Hippocampal formation (tissue), 2 donors: ENCODE measurements at regions not wholly inside any gene's neighbourhood (a gene's known extent, or its start where the extent isn't known, plus 50 kb on each side); places are given as distances from the start of the nearest gene placed in this dataset.

Source experiments
- DNase-seq, 2 donors: peaks; one replicate each; lab custom pipeline; 2025; lab: John Stamatoyannopoulos, UW

GRCh38 chr13:73450583-73450982, 391.8 kb downstream of the KLF5 start:
- DNase-seq: no peak

DNA sequence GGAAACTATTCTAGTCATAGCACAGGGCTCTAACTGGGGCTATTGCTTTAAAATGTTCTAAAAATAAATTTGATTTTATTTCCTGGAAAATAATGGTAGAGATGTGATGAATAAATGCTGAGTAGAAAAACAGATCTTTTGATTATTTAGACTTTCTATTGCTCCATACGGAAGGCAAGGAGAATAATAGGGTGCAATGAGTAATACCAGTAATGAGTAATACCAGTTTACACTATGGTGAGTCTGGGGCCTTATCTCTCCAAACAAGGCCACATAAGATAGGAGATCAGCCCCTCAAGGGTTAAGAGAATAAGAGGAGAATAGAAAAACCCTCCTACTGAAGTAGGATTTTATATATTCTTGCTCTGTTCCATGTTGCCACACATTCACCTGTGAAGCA, 390.4 kb downstream of the KLF5 start:
- DNase-seq: no peak

- no peak for DNase-seq
Measured at GRCh38 chr13:73440296-73440895, 381.6 kb downstream of the KLF5 start.

- no peak for DNase-seq
Measured at GRCh38 chr13:73433890-73434289, 375.1 kb downstream of the KLF5 start.

DNA sequence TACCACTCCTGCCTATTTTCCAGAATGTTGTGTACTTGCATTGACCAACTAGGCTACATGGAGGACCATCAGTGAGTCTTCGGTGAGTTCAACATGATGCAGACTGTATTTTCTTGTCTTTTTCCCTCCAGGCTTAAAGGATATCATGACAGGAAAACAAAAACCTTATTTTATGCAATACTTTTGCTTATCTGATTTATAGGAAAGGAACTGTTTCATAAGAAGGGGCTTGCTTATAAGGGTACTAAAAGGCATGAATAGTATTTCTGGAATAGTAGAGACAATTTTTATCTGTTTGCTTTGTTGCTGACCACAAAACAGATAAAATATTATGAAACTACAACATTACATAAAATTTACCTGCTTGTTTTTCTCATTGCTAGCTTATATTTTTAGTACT, 374.7 kb downstream of the KLF5 start:
- DNase-seq: no peak

- no peak for DNase-seq
Measured at GRCh38 chr13:73429701-73430100, 370.9 kb downstream of the KLF5 start.

DNA sequence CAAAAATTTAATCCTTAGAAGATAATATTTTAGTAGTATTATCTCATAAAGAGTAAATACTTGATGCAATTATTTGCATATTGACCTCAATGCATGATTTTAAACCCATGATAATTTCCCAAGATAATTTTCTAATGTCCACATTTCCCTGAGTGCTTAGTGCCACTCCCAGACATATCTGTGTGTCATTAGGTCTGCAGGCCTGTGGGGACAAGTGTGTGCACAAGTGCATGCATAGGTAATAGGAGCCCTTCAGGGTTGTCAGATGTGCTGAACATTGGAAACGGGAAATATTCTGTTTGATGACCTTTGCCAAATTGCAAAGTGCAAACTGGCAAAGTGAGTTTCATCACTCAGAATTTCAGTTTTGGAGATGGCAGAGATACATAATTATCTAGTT, 369.9 kb downstream of the KLF5 start:
- DNase-seq: no peak

DNA sequence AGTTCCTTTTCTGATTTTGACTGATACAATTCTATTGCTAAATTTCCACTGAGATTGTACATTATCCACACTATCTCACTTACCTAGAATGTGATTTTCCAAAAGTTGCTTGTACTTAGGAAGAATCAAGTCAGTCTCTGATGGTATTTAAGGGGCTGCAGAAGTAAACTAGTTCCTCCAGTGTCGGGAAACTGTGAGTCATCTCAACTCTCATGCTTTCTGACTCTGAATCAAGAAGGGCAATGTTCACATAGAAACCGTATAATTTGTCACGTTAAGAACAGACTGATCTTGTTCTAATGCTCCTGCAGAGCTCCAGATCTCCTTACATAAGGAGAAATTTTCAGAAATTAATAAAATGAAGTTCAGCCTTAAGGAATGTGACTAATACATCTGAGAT, 369.3 kb downstream of the KLF5 start:
- no peak for DNase-seq

DNA sequence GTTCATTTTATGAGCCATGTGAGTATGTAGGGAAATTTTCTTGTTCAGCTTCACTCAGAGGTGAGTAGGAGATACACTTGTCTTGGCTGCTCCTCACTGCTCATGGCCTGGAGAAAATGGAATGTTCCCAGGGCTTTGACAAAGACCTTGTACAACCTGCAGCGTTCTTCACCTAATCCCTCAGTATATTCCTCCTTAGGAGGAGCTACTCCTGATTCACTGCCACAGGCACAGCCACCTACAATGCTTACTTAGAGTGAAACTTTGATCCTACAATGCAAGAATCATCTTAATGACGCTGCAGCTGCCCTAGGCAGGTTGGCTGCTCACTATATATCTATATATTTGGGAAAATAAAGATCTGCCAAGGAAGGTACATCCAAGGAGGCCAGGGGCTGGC, 364.2 kb downstream of the KLF5 start:
- no peak for DNase-seq

DNA sequence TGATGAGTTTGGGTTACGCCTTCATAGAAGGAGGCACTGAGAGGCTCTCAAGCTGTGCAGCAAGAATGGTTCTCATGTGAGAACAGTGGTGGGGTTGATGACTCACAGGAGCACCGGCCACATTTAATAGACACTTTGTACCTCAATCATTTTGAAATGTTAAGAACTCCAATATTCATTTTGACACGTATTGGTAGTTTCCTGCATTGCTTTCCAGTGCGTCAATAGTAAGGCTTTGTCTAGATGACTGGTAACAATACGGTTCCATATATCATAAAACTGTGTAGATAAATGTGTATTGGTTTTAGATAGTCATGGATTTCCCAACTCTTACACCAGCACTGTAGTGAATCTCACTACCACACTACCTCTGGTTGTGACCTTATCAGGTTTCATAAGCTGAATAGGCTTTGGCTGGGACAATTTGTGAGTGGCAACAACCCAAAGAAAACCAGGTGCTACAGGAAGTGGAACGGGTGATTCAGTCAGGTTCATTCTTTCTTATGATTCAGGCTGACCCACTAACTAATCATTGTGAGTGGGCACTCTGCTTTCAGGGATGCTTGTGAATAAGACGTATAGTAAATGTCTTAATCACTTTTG, 362.6 kb downstream of the KLF5 start:
- no peak for DNase-seq

DNA sequence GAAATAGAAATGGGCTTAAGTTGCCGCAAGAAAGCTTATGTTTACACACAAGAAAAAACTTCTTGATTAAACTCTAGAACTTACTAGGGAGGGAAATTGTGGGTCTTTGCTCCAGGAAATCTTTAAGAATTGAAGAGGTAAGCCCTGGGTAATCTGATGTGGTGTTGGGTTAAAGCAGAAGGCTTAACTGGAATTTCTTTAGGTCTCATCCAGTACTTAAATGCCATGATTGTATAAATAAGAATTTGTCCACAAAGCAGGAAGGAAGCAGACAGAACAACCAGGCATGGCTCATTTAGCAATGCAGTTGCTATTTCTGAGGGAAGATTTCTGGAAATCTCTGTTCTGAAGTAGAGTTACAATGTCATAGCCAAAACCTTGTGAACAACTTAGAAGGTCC, 360.4 kb downstream of the KLF5 start:
- no peak for DNase-seq

DNA sequence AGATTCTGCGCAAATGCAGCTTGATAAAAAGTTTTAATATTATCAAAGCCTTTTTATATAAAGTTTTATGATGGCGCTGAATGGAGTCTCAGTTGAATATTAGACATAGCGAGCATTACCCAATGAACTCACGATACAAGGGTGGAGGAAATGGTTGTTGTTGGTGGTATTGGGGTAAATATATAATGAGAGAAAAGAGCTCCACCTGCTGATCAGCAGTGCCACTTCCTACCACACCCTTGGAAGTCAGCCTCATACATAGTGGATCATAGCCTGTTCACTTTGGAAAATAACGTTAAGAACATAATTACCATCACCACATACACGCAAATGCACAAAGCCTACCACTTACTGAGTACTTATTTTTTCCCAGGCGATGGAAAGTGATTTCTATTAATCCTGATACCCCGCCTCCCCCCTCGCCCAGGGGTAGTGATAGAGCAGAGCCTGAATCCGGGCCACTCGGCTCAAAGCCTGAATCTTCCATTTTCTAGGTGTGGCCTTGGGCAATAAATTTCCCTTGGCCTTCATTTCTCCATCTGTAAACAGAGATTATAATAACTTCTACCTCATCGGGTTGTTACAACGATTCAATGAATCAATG, 358.3 kb downstream of the KLF5 start:
- no peak for DNase-seq

DNA sequence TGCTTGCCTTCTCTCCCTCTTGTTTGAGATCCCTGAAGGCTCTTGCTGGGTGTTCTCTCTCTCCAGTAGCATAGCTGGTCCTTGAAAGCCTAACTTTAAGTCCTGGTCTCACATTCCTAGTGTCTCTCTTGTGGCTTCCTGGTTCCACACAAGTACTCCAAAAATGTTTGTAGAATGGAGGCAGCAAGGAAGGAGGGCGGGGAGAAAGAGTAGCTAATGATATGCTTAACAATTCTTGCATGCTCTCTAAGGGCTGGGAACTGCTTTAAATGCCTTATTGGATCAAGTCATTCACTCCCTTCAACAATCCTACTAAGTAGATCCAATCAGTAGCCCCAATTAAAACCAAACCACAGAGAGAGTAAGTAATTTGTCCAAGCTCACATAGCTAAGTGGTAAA, 357.3 kb downstream of the KLF5 start:
- no peak for DNase-seq

GRCh38 chr13:73413656-73414055, 354.9 kb downstream of the KLF5 start:
- no peak for DNase-seq

DNA sequence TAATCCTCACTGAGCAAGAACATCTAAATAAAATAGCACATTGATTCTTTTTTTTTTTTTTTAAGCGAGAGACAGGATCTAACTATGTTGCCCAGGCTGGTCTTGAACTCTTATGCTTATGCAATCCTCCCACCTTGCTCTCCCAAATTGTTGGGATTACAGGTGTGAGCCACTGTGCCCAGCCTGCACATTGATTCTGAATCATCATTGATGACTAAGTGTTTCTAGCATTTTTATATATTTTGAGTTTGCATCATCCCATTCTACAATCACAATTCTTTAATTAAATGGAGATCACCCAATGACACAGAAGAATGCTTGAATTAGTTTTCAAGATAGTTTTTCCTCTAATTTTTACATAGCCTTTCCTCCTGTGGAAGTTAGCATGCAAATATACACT, 354.1 kb downstream of the KLF5 start:
- no peak for DNase-seq

DNA sequence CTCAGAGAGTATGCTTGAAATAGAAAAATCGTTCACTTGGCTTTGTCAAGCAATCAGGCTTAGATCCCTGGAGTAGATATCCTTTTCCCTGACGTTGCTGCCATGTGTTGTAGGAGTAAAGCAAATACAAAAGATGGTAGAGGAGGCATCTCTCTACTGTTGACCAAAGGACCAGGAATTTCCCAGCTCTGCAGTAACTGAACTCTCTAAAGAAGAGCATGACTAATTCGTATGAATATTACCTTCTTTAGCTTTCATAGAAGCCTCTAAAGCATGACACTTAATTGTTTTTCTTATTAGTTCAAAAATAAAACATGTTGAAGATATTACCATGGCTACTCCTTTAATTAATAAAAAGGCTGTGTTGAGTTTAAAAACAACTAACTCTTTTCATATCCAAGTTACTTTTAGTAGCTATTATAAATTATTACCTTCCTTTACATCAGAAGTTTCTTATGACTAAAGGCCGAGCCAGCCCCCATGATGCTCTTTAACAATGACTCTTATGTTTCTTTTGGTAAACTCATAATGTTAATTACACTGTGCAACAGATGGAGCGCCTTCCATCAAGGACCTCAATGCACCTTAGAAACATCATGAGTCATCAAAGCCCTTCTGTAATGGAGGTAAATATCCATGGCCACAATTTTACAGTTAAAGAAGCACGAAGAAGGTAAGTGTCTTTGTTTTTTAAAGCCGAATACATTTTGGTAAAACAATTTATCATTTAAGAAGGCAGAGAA, 352.4 kb downstream of the KLF5 start:
- no peak for DNase-seq

GRCh38 chr13:73406454-73406853, 347.6 kb downstream of the KLF5 start:
- DNase-seq: no peak

- no peak for DNase-seq
Measured at GRCh38 chr13:73404581-73404980, 345.8 kb downstream of the KLF5 start.

GRCh38 chr13:73403355-73404120, 344.7 kb downstream of the KLF5 start:
- no peak for DNase-seq

GRCh38 chr13:73401769-73402168, 343.0 kb downstream of the KLF5 start:
- no peak for DNase-seq

GRCh38 chr13:73399347-73400216, 340.8 kb downstream of the KLF5 start:
- DNase-seq: no peak
